GM21619 (cell line): ENCODE measurements at regions not wholly inside any gene's neighbourhood (a gene's known extent, or its start where the extent isn't known, plus 50 kb on each side); places are given as distances from the start of the nearest gene placed in this dataset.
A peak's percentile ranks its signal among the peaks of the same experiment; 100 is the strongest.

Experiments used
- ATAC-seq: cut with Tn5 transposase; IDR thresholded peaks from one replicate; pipeline ENCODE4 v1.9.1; 2021; ENCODE audit not compliant: unreplicated experiment

DNA sequence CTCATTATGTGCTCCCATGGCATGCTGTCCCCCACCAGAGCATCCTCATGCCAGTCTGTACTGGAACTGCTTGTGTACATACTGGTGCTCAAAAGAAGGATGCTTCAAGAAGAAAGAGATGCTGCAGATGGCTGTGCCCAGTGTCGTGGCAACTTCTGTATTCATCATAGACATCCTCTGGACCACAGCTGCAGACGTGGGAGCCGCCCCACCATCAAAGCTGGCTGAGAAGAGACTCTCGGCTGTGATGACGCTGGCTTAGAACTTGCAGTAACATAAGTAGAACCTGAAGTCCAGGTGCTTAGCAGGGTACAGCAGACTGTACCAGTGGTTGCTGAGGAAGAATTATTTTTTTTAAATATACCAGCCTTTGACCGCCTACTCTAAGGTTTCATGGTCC lies 112.6 kb upstream of the ARHGAP5 start:
- ATAC-seq, result no peak

DNA sequence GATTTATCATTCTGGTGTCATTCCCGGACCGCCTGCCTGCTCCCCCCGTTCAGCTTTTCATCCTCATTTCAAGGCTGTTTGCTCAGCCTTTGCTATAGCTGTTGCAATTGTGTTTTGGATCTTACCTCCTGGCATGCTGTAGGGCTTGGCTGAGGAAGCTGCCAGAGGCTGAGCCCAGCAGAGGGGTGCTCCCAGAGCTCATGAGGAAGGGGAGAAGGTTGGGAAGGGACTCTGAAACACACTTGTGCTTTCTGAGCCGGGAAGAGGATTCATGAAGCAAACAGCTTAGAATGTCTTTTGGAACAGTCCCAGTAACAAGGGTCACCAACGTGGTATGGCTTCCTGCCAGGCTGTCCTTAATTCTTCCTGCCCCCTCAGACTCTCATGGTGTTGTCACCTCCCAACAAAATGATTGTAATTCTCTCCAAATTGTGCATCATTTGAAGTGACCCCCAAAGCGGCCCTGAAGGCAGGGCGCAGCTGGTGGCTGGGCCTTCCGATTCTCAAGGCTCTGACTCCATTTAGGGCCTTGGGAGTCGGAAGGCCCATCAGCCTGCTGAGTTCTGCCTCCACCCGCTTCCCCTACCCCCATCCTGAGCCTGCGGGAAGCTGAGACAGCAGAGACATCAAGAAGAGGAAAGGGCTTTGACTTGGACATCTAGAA lies 111.9 kb upstream of the ARHGAP5 start:
- no peak for ATAC-seq

DNA sequence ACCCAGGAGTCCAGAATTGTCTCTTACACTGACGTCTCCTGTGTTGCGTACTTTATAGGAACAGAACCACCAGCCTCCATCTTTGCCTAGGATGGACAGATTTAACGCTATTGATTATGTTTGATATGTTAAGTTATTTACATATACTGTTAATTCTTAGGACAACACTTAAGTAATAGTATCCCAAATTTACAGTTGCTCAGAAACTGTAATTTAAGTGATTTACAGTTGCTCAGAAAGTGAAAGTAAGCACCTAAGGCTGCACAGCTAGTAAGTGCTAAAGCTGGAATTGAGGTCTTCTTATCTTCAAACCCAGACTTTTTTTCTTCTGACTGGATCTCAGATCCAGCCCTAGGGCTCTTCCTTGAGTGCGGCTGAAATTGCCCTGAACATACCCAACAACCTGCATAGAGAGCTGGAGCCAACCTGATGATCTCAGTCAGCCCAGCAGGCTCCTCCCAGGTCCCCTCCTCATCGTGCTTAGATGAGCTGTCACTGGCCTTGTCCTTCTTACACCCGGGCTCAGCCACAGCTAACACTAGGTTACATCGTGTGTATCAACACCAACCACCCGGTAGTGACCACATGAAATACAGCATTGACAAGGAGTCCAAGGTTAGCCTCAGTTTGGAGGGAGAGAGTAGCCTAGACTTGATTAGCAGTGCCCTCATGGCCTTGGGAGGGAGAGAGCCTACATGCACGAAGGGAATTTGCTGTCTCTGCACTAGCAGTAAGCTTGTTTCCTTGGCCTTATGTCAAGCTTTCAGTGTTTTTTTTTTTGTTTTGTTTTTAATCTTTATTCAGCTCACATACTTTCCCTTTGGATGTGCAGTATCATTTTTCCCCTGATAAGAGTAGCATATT lies 111.1 kb upstream of the ARHGAP5 start:
- no peak for ATAC-seq

DNA sequence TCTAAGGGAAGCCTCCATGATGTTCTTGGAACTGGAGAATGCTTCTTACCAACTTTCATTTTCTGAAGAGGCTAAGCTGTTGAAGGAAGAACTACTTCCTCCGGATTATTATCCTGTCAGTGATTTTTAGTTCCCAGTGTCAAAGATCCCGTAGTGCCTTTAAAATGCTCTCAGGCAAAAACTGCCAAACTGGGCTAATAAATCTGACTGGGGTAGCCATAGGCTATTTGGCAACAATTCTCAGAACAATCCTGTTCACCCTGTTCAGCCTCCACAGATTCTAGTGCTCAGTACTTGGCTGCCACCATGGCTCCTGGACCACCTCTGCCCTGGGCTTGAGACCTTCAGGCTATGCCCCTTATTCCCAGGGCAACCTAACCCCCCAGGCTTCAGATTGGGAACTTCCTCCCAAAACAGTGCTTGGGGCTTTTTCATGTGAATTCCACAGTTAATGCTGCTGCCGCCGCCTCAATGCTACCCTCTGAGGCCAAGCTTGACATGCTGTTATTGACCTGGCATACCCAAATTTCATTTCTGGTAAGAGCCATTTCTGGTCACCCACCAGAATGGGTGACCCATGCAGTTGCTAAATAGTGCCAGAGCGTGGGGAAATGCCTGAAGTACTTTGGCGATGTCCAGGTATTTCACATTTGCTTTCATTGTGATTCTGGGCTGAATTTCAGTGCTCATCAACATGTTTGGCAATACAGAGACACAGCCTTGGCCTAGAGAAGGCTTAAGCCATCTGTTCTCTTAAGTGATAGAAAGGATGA lies 110.0 kb upstream of the ARHGAP5 start:
- no peak for ATAC-seq

DNA sequence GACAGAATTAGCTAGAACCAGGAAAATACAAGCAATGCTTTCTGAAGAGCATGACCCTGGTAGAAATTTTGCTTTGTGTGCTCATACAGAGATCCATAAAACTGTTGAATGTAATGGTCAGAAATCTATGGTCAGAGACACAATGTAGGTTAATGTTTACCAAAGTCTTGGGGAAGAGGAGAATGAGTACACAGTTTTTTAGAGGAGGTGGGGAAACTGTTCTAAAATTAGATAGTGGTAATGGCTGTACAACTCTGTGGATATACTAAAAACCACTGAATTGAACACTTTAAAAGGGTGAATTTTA lies 109.5 kb upstream of the ARHGAP5 start:
- no peak for ATAC-seq

DNA sequence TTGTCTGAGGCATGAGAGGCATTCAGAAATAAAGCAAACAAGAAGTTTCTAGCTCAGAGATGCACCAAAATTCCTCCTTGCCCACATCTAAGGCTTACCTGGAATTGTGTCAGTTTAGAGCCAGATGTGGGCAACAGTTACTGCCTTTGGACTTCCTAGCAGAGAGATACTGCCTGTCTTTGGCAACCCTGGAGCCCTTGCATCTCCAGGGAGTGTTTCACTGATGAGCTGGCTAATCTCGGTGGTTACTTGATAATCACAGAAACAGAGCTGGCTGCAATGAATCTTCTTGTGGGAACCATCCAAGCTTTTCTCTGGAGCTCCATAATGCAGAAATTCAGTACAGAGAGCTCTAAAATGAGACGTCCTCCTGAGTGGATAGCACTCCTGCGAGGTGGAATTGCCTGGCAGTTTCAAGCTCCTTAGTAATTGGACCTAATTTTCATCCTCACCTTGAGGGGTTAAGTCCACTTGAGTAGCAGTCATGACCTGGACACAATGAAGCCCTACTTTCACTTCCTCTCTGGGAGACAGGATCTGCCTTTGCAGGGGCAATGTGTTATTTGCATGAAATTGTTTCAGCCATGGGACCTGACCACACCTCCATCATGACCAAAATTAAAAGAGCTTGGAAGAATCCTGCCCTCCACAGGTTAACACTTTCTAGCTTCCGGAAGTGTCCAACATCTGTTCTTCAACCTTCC lies 108.8 kb upstream of the ARHGAP5 start:
- peak; percentile 71 for ATAC-seq

DNA sequence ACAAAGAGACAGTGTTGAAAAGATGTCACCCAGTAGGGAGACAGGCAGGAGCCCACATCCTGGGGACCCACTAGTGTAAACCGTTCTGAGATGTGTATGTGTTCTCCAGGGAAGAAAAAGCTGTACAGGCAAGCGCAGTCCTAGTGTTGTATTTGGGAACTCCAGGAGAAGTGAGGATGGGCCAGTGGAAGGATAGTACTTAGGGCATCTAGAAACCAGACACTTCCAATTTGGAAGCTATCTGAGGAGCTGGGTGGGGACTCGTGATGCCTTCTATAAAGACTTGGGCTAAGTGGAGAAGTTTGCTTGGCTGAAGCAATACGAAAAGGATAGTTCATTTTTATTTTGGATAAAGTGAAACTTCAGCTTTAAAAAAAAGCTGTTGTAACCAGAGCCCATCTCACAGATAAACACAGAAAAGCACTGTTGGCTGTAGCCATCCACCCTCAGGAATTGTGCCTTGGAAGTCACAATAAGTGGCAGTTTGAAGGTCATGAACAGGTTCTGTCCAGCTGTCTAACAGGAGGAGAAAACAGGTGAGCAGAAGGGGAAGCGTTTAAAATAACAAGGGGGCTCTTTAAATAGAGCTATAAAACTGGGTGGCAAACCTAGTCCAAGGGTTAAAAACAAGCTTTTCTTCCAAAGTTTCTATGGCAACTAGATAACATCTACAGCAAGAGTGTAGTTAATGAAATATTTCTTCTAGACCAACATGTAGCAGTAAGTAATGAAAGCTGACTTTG lies 108.0 kb upstream of the ARHGAP5 start:
- no peak for ATAC-seq

DNA sequence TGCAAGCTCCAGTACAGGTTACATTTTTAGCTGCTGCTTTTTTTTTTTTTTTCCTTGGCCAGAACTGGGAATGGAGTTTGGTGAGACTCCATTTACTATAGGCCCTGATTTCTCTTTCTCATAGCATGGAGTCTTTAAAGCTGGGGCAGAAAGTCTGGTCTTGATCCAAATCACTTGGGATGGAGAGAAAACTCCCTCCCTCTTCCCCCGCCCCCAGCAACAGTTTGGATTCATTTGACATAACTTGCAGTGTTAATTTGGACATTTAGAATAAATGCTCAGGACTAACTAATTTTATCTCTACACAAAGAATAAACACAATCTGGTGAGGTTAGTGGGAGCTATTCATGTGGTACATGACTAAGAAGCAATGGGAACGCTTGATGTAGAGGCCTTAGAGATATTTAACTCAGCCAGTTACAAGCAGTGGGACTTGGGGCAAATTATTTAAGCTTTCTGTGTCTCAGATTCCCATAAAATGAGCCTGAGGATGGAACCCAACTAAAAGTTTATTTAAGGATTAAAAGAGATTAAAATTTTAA lies 107.3 kb upstream of the ARHGAP5 start:
- no peak for ATAC-seq

DNA sequence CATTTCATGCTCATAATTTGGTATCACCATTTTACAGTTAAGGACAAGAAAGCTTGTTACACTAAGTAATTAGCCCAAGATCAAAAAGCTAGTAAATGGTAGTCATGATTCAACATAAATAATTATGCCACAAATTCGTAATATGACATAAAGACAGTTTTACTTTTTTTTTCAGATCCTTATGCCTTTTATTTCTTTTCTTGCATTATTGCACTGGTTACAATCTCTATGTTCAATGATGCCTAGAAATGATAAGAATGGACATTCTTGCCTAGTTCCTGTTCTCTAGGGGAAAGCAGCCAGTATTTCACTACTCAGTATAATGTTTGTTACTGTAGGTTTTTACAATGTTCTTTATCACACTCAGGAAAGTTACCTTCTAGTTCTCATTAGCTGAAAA lies 106.4 kb upstream of the ARHGAP5 start:
- ATAC-seq, result no peak

DNA sequence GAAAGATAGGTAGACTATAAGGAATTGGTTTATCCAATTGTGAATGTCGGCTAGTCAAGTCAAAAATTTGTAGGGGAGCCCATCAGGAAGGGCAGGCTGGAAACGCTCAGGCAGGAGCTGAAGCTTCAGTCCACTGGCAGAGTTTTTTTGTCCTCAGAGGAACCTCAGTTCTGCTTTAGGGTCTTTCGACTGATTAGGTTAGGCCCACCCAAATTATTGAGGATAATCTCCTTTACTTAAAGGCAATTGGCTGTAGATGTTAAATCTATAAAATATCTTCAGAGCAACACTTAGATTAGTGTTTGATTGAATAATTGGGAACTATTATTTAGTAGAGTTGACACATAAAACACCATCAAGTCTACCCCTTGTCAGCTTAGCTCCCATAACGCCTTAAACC lies 105.5 kb upstream of the ARHGAP5 start:
- no peak for ATAC-seq

DNA sequence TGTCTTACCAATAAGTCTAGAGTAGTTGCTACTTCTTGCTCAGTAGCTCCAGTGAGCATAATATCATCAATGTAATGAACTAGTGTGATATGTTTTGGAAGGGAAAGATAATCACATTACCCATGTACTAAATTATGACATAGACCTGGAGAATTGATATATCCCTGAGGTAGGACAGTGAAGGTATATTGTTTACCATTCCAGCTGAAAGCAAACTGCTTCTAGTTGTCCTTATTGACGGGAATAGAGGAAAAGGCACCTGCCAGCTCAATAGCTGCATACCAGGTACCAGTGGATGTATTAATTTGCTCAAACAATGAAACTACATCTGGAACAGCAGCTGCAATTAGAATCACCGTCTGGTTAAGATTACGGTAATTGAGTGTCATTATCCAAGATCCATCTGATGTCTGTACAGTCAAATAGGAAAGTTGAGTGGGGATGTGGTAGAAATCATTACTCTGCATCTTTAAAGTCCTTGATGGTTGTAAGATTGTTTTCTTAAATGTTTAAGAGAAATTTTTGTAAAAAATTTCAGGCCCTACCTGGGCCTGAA lies 100.0 kb upstream of the ARHGAP5 start:
- ATAC-seq, result no peak

DNA sequence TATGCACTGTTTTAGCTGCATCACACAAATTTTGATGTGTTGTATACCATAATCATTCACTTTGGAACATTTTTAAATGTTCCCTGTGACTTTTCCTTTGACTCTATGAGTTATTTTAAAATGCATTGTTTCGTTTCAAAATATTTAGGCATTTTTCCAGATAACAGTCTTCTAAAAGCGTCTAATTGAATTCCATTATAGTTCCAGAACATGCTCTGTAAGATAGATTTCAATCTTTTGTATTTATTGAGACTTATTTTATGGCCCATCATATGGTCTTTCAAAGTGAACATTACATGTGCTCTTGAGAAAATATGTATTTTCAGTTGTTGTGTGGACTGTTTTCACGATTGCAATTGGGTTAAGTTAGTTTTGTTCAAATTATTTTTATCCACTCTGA lies 98.7 kb upstream of the ARHGAP5 start:
- ATAC-seq, result no peak

DNA sequence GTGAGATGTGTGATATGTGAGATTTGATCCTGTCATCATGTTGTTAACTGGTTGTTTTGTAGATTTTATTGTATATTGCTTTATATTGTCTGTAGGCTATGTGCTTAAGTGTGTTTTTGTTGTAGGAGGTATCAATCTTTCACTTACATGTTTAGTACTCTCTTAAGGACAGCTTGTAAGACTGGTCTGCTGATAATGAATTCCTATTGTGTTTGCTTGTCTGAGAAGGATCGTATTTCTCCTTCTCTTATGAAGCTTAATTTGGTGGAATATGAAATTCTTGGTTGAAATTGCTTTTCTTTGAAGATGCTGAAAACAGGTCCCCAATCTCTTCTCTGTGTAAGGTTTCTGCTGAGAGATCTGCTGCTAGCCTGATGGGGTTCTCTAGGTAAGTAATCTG lies 94.5 kb upstream of the ARHGAP5 start:
- ATAC-seq, result no peak

DNA sequence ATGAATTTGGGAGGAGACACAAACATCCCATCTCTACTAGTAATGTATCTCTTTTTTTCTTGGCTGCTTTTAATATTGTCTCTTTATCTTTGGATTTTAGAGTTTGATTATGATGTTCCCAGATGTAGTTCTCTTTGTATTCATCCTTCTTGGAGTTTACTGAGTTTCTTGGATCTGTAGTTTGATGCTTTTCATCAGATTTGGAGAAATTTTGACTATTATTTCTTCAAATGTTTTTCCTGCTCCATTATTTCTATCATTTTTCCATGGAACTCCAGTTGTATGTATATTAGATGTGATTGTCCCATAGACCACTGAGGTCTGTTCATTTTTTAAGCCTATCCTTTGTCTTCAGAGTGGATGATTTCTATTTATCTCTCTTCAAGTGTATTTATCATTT lies 90.7 kb upstream of the ARHGAP5 start:
- ATAC-seq, result no peak

DNA sequence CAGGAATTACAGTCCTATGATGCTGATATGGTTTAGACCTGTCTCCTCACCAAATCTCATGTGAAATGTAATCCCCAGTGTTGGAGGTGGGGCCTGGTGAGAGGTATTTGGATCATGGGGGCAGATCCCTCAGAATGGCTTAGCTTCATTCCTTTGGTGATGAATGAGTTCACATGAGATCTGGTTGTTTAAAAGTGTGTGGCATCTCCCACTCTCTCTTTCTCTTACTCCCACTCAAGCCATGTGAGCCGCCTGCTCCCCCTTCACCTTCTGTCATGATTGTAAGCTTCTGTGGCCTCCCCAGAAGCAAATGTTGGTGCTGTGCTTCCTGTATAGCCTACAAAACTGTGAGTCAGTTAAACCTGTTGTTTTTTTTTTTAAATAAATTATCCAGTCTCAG lies 89.4 kb upstream of the ARHGAP5 start:
- no peak for ATAC-seq

DNA sequence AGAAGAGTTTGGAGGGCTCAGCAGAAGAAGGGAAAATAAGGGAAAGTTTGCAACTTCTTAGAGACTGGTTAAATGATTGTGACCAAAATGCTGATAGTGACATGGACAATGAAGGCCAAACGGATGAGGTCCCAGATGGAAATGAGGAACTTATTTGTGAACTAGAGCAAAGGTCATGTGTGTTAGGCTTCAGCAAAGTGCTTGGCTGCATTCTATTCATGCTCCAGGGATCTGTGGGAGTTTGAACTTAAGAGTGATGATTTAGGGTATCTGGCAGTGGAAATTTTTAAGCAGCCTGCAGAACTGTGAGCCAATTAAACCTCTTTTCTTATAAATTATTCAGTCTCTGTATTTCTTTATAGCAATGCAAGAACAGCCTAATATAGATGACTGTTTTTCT lies 88.9 kb upstream of the ARHGAP5 start:
- no peak for ATAC-seq

DNA sequence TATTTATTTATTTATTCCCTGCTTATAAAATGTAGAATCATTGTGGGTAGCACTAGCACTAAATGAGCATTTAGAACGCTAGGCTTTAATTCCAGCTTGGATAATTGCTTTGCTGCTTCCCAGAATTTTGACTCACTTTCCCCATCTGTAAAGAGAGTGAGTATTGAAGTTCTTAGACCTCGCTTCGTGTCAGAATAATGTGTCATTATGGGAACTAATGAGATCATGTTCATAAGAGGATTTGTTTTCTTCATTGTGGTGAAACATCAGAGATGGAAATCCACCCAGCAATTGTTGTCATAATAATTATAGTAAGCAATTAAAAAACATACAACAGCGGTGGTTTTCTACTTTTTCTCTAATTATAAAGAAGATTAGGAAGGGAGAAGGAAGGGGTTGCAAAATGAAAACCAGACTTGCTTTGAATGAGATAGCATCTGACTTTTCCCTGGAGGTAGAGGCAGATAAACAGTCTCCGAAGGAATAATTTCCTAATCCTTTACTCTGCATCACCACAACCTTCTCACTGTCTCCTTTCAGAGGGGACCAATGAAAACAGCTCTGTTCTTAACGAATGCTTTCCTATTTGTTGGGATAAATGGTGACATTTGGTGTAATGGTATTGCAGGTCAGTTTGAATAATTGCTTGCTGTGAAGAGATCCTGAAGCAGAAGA lies 86.8 kb upstream of the ARHGAP5 start:
- no peak for ATAC-seq

DNA sequence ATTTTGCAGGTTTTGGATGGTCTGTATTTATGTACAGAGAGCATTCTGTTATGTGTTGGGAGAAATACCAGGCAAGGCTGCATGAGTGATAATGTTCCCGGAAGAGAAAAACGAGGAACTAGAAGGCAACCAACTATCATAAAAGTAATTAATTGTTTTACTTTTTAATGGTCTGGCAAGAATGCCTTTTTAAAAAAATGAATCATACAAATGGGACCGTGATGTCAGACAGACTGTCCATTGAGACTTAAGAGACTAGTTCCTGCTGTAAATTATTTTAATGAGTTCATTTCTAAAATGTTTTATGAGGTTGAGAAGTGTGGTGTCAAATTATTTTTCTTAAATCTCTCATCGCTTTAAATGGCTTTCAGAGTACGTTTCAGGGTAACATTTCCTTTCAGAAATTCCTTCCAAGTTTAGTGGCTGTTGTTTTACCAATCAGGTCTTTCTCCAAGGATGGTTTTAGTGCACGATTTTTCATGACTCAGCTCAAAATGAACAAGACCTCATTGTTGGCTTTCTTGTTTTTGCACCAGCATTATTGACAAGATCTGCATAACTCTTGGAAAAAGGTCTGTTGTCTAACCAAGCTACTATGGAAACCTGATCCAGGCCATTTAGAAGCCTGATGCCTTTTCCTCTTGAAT lies 86.1 kb upstream of the ARHGAP5 start:
- ATAC-seq, result no peak

DNA sequence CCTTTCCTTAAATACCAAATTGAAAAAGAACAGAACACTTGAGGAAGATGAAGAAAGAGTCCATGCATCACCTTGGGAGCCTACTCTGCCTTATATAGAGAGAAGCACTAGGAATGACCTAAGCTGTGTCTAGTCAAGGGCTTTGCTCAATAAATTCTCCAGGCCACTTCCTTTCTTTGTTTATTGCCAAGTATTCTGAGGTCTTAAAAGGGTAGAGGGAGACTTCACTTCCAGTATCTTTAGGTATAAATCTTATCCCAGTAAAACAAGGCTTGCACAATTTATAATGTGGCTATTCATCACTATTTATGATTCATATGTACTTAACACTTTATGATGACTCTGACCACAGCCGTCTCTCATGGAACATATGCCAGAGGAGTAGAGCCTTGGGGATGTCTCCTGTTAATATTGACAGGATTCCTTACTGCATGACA lies 85.1 kb upstream of the ARHGAP5 start:
- no peak for ATAC-seq
